Esophagus muscularis mucosa (tissue), 4 donors: ENCODE measurements at regions not wholly inside any gene's neighbourhood (a gene's known extent, or its start where the extent isn't known, plus 50 kb on each side); places are given as distances from the start of the nearest gene placed in this dataset.

Source experiments
- DNase-seq: peaks from one replicate; pipeline ENCODE4 v3.0.0-alpha.2; 2017; ENCODE audit errors: extremely low spot score
- H3K27ac ChIP-seq, 4 donors: fragments of 200-600 bp; sonication (generic); replicated peaks in 1 of 4; 1 replicate in 3 of 4; 2 replicates in 1 of 4; pipeline ENCODE4 v1.5.1; 2016 to 2019; ENCODE audit warnings: mild to moderate bottlenecking in 1 of 4
- H3K27me3 ChIP-seq, 4 donors: fragments of 200-600 bp; sonication (generic); one replicate each; pipeline versions ENCODE4 v1.5.1 to v1.6.0; 2016 to 2019
- H3K36me3 ChIP-seq, 4 donors: fragments of 200-600 bp; sonication (generic); one replicate each; pipeline ENCODE4 v1.5.1; 2016 to 2019
- H3K4me1 ChIP-seq, 4 donors: fragments of 200-600 bp; sonication (generic); one replicate each; pipeline ENCODE4 v1.5.1; 2016 to 2019
- H3K4me3 ChIP-seq, 4 donors: fragments of 200-600 bp; sonication (generic); 1 replicate in 2 of 4; 2 replicates in 2 of 4; pipeline ENCODE4 v1.5.1; 2016 to 2019; ENCODE audit warnings: mild to moderate bottlenecking in 4 of 4, moderate library complexity in 1 of 4
- H3K9me3 ChIP-seq, 4 donors: fragments of 200-600 bp; sonication (generic); 1 replicate in 3 of 4; 2 replicates in 1 of 4; pipeline ENCODE4 v1.5.1; 2016 to 2019
- EP300 ChIP-seq: sonication (generic); formaldehyde crosslinking; IDR thresholded peaks from one replicate; pipeline ENCODE4 v1.6.1; 2017; ENCODE audit warnings: antibody characterized with exemption
- POLR2A ChIP-seq: fragments of 450-650 bp; IDR thresholded peaks from one replicate; pipeline ENCODE4 v1.6.1; 2017; ENCODE audit warnings: antibody characterized with exemption, moderate library complexity, mild to moderate bottlenecking, low read depth
- POLR2AphosphoS5 ChIP-seq, 2 donors: sonication (generic); formaldehyde crosslinking; IDR thresholded peaks; one replicate each; pipeline ENCODE4 v1.6.1; 2017; ENCODE audit warnings: antibody characterized with exemption in 2 of 2
- WGBS: methylation state at CpG from one replicate; pipeline ENCODE4 v1.1.5; 2018; 5-methylcytosine and 5-hydroxymethylcytosine counted together
- intact Hi-C: fragments of 100-400 bp; cut with DNase I; formaldehyde crosslinking; loops from one replicate; pipeline ENCODE4 v1.15.1; 2023
- TF ChIP-seq, protein P1 (sequence below), 3 experiments: fragments of 200-600 bp in 2 of 3; fragments of 450-650 bp in 1 of 3; sonication (generic) in 2 of 3; IDR thresholded peaks; one replicate each; pipeline ENCODE4 v1.5.1; 2017 to 2019; ENCODE audit warnings: antibody characterized with exemption in 3 of 3, mild to moderate bottlenecking in 2 of 3, moderate library complexity in 1 of 3

DNA sequence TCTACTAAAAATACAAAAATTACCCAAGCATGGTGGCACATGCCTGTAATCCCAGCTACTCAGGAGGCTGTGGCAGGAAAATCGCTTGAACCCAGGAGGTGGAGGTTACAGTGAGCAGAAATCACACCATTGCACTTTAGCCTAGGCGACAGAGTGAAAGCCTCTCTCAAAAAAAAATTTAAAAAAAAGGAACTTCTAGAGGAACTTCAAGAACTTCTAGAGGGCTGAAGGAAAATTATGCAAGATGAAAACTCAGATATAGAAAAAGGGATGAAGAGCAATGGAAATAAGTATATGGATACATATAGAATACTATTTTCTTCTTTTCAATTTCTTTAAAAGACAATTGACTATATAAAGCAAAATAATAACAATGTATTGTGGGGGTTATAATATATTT lies 51.2 kb upstream of the PRR5 start:
- Histone ChIP-seq H3K27me3 (peaks cover 0 to 33% (median 0%) of the 10 kb centered on the region in 4 donors), H3K36me3 (no peaks in the 10 kb centered on the region), H3K4me1 (peaks cover 0 to 9% (median 3%) of the 10 kb centered on the region in 4 donors), H3K9me3 (no peaks in the 10 kb centered on the region), H3K27ac (no peak overlapping the region), H3K4me3 (no peak overlapping the region)
- WGBS = 91% methylated on average over 2 of the region's 2 CpGs
- no peak for DNase-seq
- no peak for TF ChIP-seq POLR2A
- intact Hi-C loops = no loop called here

DNA sequence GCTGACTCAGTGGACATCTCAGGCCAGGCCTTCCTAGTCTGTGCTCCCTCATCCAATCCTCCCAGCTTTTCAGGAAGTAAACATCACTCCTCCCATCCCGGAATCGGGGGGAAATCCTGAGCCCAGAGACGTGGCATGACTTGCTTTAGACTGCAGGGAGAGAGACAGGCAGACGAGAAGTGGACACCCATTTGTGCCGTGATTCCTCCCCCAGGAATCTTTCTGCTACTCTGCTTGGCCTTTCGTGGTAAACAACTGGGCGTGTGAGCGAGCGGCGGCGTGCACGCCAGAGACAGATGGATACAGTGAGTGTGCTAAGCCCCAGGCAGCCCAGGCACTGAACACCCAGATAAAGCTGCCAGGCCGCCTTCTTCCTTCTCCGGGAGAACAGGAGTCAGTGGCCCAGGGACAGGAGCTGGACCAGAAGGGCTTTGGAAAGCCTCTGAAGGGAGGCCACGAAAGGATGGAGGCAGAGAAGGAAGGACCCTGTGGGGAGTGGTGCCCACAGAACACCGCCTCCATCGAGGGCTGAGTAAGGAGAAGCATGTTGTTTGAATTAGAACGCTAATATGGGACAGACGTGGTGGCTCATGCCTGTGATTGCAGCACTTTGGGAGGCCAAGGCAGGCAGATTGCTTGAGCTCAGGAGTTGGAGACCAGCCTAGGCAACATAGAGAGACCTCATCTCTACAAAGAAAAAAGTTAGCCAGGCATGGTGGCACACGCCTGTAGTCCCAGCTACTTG lies 53.0 kb upstream of the PRR5 start:
- peak overlapping the region in 1 of 4 donors; percentile 24 for H3K4me3 ChIP-seq
- 77% methylated on average over 18 of the region's 20 CpGs for WGBS

DNA sequence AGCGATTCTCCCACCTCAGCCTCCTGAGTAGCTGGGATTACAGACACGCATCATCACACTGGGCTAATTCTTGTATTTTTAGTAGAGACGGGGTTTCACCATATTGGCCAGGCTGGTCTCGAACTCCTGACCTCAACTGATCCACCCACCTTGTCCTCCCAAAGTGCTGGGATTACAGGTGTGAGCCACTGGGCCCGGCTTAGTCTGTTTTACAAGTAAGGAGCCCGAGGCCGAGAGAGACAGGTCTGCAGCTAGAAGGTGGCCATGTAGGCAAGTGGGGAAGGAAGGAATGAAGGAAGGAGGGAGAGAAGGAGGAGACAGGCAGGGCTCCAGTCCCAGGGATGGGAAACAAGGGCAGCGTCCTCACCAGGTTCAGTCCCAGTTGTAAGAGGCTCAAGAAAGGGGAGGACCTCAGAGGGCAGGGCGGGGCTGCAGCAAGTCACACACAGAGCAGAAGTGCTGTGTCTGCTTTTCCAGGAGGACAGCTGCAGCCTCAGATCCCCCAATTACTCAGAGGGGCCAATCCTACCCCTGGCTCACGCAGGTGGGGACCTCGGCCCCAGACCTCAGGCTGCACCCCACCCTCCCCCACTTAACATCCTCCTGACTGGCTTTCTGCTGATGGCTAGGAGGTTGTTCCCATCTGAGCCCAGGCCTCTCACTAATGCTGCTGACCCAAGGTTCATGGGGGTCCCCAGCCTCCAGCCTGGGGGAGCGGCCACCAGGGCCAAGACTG lies 53.8 kb upstream of the PRR5 start:
- TF ChIP-seq, protein P1, sequence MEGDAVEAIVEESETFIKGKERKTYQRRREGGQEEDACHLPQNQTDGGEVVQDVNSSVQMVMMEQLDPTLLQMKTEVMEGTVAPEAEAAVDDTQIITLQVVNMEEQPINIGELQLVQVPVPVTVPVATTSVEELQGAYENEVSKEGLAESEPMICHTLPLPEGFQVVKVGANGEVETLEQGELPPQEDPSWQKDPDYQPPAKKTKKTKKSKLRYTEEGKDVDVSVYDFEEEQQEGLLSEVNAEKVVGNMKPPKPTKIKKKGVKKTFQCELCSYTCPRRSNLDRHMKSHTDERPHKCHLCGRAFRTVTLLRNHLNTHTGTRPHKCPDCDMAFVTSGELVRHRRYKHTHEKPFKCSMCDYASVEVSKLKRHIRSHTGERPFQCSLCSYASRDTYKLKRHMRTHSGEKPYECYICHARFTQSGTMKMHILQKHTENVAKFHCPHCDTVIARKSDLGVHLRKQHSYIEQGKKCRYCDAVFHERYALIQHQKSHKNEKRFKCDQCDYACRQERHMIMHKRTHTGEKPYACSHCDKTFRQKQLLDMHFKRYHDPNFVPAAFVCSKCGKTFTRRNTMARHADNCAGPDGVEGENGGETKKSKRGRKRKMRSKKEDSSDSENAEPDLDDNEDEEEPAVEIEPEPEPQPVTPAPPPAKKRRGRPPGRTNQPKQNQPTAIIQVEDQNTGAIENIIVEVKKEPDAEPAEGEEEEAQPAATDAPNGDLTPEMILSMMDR (IDR thresholded peaks at IDR 0.05) = no peak
- TF ChIP-seq EP300 (no peak), POLR2AphosphoS5 (IDR thresholded peaks at IDR 0.05) (no peak), POLR2A (no peak)
- Histone ChIP-seq H3K36me3 (no peaks in the 10 kb centered on the region), H3K9me3 (no peaks in the 10 kb centered on the region), H3K4me3 (no peak overlapping the region), H3K4me1 (peaks cover 0 to 9% (median 3%) of the 10 kb centered on the region in 4 donors), H3K27ac (peak overlapping the region in 3 of 4 donors; percentile 49 to 58 (median 53)), H3K27me3 (peaks cover 0 to 37% (median 0%) of the 10 kb centered on the region in 4 donors)
- DNase-seq = peak; percentile 89
- intact Hi-C loops = no loop called here
- WGBS = 81% methylated on average over 10 of the region's 12 CpGs

More for the DNA sequence above, 53.0 kb upstream of the PRR5 start:
- Histone ChIP-seq H3K27ac (peak overlapping the region; percentile 14 to 58 (median 51)), H3K4me1 (peaks cover 0 to 9% (median 3%) of the 10 kb centered on the region in 4 donors), H3K9me3 (no peaks in the 10 kb centered on the region), H3K27me3 (peaks cover 0 to 37% (median 0%) of the 10 kb centered on the region in 4 donors), H3K36me3 (no peaks in the 10 kb centered on the region)
- DNase-seq = no peak
- TF ChIP-seq POLR2AphosphoS5 (IDR thresholded peaks at IDR 0.05) = peak in 1 of 2 donors; percentile 37
- TF ChIP-seq, protein P1 (IDR thresholded peaks at IDR 0.05) = no peak
- intact Hi-C loops = no loop called here

DNA sequence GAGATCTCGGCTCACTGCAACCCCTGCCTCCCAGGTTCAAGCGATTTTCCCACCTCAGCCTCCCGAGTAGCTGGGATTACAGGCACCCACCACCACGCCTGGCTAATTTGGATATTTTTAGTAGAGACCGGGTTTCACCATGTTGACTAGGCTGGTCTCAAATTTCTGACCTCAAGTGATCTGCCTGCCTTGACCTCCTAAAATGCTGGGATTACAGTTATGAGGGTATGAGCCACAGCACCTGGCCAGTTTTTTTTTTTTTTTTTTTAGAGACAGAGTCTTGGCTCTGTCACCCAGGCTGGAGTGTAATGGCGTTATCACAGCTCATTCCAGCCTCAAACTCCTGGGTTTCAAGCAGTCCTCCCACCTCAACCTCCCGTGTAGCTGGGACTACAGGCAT lies 54.9 kb upstream of the PRR5 start:
- no peak for DNase-seq

DNA sequence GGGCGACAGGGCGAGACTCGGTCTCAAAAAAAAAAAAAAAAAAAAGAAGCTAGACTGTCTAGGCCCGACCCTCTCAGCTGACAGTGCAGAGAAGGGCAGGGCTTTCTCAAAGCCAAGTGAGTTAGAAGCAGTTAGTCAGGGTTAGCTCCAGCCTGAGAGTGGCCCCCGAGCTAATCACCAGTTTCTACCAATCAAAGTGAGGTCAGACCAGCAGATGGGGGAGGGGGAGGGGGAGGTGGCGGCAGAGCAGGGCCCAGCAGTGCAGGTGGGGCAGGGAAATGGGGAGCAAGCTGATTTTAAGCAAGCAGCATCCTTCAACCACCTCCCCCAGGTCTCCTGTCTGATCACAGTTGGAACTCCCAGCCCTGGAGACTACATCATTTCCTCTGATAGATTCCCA lies 55.3 kb upstream of the PRR5 start:
- Histone ChIP-seq H3K4me3 (no peak overlapping the region), H3K27me3 (peaks cover 0 to 37% (median 0%) of the 10 kb centered on the region in 4 donors), H3K4me1 (peaks cover 0 to 9% (median 3%) of the 10 kb centered on the region in 4 donors), H3K9me3 (no peaks in the 10 kb centered on the region), H3K36me3 (no peaks in the 10 kb centered on the region), H3K27ac (no peak overlapping the region)
- DNase-seq = no peak
- TF ChIP-seq POLR2AphosphoS5 (IDR thresholded peaks at IDR 0.05) (no peak), EP300 (no peak), POLR2A (no peak)
- TF ChIP-seq, protein P1 (IDR thresholded peaks at IDR 0.05) = no peak
- 90% methylated on average over 6 of the region's 6 CpGs for WGBS
- intact Hi-C loops = no loop called here

More for the DNA sequence above, 54.9 kb upstream of the PRR5 start:
- no peak overlapping the region for H3K27ac ChIP-seq
- H3K9me3 ChIP-seq = no peaks in the 10 kb centered on the region
- peaks cover 0 to 37% (median 0%) of the 10 kb centered on the region in 4 donors for H3K27me3 ChIP-seq
- 92% methylated on average over 7 of the region's 7 CpGs for WGBS
- no peaks in the 10 kb centered on the region for H3K36me3 ChIP-seq
- peaks cover 0 to 9% (median 3%) of the 10 kb centered on the region in 4 donors for H3K4me1 ChIP-seq
- no peak for TF ChIP-seq EP300
- TF ChIP-seq POLR2AphosphoS5 (IDR thresholded peaks at IDR 0.05) = no peak
- no peak for TF ChIP-seq POLR2A
- TF ChIP-seq, protein P1 (IDR thresholded peaks at IDR 0.05) = no peak
- no peak overlapping the region for H3K4me3 ChIP-seq
- intact Hi-C loops = no loop called here
